HT-29 (cell line): ENCODE measurements at regions not wholly inside any gene's neighbourhood (a gene's known extent, or its start where the extent isn't known, plus 50 kb on each side); places are given as distances from the start of the nearest gene placed in this dataset.
"Not testable (repeated sequence)": the region's sequence is repeated elsewhere in the genome, so short reads cannot be mapped to it uniquely, and the experiment has no call there.

Experiments used
- DNase-seq: peaks from one replicate; pipeline ENCODE4 v3.0.0-alpha.2; 2015; ENCODE audit warnings: low spot score

DNA sequence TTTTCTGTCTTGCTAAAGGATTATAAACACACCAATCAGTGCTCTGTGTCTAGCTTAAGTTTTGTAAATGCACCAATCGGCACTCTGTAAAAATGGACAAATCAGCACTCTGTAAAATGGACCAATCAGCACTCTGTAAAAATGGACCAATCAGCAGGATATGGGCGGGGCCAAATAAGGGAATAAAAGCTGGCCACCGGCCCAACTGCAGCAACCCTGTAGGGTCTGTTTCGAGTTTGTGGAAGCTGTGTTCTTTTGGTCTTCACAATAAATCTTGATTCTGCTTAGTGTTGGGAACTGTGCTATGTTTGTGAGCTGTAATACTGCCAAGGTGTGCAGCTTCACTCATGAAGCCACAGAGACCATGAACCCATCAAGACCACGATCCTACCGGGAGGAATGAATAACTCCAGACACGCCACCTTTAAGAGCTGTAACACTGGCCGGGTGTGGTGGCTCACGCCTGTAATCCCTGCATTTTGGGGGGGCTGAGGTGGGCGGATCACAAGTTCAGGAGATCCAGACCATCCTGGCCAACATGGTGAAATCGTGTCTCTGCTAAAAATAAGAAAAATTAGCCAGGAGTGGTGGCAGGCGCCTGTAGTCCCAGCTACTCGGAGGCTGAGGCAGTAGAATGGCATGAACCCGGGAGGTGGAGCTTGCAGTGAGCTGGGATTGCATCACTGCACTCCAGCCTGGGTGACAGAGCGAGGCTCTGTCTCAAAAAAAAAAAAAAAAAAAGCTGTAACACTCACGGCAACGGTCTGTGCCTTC lies 133.0 kb upstream of the GDF10 start:
- DNase-seq: not testable (repeated sequence)

DNA sequence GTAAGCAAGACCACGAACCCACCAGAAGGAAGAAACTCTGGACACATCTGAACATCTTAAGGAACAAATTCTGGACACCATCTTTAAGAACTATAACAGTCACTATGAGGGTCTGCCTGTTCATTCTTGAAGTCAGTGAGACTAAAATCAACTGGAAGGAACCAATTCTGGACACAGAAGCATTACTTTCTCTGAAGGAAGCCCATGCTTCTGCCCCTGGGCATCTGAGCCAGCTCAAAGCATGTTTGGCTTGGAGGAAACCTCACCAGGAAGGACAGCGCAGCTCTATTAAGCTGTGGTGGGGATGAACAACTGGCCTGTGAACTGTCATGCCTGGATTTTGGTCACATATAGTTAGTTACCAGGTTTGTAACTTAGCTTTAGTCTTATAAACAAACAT lies 132.4 kb upstream of the GDF10 start:
- DNase-seq: no peak

DNA sequence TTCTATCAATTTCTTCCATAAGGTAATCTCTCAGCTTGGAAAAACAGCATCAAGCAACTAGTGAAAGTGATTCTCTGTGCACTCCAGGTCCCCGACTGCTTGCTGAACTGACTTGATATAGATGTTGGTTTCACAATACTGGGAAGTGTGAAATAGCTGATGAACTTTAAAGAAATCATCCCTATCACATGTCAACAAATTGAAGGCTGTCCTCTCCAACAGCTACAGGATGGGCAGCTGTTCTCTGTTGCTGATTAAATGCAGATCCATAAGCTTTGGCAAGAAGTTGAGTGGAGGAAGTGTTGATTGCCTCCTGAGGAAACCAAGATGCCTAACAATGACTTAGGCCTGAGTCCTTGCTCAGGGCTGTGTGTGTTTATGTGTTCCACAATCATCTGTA lies 130.4 kb upstream of the GDF10 start:
- DNase-seq: no peak

DNA sequence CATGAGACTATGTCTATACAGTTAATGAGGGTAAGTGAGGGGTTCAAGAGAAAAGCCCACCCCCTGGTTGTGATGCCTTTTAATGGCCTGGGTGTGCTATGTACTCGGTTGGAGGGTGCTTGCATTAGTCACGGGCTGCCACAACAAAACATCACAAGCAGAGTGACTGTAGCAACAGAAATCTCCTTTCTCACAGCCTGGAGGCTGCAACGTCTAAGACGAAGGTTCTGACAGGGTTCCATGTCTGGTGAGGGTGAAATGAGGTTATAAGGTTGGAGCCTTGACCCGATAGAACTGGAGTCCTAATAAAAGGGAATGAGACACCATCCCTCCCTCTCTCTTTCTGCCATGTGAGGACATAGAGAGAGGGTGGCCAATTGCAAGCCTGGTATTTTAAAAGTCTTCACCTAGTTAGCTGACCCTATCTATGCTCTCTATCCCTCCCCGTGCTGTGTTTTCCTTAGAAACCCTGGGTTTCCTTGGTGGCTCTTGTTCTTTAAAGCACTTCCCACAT lies 126.0 kb upstream of the GDF10 start:
- DNase-seq: no peak

DNA sequence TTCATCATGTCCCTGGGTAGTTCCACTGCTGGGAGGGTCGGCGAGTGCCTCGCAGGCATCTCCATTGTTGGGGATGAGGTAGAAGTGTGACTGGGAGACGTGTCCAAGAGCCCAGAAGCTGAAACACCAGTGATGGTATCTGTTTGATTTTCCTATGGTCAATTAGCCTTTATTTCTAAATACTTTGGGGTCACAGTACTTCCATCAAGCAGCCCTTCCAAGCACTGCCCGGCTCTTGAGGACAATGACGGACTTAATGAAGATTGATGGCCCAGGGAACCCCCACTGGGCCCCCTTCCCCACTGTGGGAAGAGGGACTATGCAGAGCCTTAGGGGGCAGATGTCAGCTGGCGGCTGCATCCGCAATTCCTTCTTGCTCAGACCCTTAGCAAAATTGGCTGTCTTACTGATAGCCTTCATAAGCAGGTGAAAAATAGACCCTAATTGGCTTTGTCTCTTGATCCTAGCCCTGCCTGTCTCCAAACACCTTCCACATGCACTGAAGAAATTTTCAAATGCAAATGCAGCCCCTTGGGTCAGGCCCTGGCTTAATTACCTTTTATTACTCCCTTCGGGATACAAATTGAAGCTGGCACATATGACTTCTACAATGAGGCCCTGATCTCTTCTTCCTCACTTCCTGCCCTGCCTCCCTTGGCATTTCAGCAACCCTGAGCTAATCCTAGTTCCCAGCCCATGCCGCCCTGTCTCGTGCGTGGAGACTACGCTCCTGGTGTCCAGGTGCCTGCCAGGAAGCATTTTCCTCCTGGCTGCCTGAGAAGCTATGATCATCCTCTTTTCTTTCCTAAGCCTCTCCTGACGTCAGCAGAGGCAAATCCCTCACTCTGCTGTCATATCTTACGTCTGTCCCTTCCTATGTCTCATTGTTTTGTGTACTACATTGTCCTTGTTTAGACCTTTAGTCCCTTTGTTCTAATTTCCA lies 124.5 kb upstream of the GDF10 start:
- no peak for DNase-seq

DNA sequence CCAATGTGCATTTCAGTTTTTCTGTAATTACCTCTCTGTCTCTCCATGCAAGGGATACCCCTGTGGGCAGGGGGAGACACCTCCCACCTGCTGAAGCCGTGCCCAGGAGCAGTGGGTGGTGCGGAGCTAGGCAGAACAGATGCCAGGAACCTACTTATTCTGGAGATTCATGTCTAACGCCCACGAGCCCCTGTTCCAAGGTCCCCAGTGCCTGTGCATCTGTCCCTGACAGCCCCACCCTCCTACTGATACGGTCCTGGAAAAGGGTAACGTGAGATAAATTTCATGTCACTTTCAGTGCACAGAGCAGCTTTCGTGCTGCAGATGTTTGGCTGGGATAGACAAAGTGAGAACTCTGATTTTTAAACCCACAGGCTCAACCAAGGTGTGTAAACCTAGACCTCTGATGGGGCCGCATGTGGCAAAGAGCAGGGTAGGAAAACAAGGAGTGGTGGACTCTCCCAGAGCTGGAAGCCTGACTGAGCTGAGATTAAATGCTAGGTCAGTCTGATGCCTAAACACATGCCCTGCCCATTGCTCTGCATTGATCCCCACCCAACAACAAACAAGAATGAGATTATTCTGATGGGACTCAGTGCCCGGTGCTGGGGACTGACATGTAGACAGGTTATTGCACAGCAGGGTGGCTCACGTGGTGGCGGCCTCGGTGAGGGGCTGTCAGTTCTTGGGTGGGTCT lies 123.6 kb upstream of the GDF10 start:
- DNase-seq: no peak

DNA sequence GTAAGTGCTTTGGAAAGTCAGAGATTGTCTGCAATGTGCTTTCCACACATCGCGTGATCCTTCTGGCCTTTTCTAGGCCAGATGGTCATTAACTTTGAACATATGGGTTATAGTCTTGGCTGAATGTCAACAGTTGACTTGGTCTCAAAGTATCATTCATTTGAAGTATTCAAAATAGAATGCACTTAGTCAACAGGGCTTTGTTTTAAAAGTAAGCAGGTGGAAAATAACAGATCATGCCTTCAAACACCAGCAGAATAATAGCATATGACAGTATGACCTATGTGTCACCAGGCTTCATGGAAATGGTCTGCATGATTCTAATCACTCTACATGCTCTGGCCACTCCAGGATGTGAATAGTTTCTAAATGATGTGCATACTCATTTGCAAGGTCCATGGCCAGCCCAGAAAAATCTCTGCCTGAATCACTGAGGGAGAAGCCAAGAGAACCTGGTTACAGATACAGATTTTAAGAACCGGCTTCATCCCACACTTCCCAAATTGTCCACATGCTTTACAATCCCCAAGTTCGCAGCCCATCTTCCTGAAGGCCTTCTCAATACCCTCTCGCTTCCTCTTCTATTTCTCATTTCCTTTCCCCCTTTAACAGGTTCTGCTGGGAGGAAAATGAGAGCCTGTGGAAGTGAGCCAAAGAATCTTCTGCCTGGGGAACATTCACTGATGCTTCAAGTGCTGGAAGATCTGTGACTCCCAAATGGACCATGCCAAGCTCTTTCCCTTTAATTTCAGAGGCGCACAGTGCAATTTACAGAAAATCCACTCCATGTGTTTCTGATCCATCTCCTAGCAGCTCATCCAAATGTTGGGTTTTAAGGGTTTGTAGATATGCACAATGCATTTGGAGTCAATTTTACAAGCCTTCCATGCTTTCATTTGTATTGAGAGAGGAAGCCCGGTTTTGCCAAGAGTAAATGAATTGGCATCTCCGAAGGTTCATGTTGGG lies 122.8 kb upstream of the GDF10 start:
- DNase-seq: no peak

DNA sequence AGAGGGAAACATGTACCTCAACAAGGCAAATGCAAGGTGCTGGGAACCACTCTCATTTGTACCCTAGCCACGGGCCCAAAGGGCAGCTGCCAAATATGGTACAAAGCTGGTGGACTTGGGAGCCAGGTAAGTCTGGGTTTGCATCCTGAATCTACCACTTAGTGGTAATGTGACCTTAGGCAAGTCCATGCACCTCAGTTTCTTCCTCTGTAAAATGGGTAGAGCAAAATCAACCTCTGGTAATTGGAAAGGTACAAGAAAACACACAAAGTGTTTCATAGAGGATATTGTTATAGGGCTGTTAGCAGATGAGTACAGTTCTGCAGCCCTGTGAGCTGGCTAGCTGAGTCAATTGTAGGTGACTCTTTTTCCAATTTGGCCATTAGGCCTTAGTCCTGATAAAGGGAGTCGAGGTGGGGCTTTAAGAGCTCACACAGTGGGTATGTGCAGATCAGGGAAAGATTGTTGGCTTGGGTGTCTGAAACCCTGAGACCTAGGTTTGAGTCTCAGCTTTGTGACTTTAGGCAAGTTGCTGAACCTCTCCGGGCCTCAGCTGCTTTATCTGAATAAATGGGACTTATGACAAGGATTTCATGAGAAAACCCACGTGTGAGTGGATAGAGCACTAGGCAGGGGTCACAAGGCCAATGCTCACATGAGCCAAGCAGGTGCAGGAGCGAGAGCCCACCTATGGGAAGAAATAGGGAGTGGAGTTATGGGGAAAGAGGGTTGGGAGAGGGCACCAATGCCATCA lies 121.3 kb upstream of the GDF10 start:
- DNase-seq: no peak

DNA sequence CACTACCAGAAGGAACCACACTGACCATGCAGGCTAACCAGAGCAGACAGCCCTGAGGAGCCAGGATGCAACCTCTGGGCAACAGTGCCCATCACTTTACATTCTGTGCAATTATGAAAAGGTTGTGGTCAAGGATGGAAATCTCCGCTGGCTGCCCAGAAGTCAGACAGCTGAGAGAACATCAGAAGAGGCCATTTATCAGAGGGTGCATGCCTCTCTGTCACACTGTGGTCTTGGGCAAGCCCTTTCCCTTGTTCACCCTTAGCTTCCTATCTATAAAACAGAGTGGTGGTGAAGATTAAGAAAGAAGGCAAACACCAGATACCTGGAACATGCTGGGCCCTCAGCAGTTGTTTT lies 120.7 kb upstream of the GDF10 start:
- DNase-seq: no peak

DNA sequence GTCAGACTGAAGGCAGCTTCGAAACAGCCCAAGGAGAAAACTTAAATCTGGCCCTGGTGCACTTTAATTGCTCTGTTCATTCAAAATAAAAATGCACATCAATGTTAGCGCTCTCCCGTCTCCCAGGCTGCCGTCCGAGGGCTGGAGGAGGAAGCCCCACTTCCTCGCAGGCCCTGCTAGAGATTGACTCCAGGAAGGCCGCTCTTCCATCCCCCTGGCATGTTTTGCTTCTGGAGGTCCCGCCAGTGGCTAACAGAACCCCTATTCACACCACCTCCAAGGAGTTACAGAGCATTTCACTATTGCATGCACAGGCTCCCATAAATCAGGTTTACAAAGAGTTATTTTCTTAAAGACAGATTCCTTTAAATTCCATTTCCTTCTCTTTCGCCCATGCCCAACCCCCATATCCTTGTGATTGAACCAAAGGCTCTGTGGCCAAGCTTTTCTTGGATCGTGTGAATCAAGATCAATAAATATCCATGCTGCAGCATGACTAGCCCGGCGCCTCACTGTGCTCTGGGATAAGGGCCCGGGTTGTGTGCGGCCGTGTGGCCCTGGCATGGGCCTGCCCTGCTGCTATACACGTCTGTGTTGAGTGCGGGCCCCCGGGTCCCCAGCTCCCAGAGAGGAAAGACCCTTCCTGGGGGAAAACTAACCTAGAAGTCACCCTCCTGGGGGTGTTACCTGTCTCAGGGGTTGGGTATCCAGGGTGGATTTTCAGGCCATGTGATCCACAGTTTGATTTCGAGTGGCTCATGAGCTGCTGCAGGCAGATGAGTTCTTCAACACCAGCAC lies 118.7 kb upstream of the GDF10 start:
- DNase-seq: no peak

DNA sequence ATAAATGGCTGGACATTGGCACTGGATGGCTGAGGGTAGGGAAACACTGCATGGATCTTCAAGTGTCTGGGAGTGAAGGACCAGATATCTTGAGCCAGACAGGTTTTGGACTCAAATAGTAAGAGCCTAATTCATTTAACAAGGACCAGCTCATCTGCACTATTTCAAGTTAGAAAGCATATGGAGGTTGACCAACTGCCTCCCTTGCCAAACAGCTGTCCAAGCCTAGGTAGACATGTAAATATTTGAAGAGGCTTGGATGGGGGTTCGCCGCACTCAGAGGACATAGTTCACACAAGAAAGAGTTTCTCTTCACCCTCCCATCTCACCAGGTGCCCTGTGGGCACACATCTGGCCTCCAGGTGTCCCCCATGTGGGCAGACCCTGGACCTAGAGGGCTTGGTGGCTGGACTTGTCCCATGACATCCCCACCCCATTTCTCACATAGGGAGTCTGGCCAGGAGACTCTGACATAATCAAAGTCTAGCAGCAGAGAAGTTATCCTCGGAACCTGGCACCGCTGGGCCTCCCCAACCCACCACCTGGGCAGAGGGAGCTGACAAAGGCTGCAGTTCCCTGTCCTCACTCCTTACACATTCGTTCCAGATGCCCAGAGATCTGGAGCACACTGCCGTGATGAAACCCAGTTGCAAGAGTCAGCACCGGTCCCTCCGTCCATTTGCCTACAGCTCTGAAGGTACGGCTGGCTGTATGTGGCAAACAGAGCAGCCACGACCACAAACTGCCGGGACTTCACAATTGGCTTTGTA lies 116.9 kb upstream of the GDF10 start:
- DNase-seq: no peak

DNA sequence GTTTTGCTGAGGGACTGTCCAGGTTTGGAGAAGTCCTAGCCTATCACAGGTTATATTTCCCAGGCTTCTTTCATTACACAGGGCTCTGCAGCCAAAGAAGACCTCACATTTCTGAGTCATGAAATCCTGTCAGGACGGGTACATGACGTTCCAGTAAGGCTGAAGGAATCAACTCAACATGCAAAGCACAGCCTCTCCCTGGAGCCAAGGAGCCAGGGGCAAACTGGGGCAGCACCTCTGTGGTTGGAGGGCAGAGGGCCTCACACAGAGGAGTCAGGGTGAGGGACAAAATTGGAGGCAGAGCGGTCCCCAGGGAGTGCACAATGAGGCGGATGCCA lies 116.3 kb upstream of the GDF10 start:
- DNase-seq: no peak

DNA sequence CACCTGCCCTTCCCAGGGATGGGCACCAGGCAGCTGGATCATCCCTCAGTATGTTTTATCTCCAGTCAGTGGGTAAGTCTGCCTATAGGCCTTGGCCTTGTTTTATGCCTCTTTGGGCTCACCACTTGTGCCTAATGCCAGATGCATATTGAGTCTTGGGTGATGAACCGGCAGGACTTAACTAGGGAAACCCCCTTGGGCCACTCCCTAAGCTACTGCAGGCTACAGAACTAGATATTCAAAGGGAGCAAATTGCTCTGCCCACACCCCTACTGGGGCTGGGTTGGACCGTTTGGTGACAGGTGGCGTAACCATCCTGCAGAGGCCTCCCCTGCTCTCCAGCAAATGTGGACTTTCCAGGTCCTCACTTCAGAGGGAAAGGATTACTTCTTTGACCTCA lies 115.7 kb upstream of the GDF10 start:
- no peak for DNase-seq

DNA sequence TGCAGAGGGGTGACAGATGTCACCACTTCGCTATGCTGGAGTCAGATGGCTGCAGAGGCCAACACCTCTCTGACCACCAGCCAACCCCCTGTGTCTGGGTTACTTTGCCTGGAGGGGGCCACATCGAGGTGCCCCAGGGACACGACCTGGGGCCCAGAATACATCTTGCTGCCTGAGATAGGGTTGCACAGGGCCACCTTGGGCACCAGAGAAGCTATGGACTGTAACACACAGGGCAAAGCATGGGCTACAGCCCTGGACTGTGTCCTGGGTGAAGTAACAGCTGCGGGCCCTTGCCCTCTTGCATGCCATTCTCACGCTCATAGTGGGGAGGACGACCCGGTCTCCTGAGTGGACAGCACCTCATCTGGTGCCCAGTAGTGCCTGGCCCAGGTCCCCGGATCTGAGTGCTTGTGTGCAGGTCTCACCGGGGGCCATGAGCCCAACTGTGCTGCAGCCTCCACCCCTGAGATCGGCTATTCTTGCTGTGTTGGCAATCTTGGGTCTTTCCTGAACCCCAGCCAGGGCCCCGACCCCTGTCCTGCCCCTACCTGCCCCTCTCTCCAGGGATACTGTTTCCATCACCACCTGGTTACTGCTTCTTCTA lies 115.2 kb upstream of the GDF10 start:
- DNase-seq: no peak

DNA sequence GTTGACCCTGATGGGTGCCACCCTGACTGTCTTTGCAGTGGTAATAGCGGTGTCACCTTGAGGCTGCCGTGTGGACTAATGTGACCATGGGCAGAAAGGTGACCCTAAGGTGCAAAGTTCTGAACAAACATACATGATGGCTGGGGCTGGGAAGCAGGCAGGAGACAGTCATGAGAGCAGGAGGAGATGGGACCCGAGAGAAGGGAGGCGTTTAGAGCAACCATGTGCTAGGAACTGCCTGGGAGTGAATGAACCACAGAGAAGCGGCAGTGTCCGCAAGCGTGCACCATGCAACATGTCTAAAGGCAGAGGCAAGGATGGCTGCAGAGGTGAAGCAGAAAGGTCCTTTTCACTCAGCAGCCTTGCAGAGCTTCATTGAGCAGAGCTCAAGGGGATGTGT lies 113.1 kb upstream of the GDF10 start:
- DNase-seq: no peak

DNA sequence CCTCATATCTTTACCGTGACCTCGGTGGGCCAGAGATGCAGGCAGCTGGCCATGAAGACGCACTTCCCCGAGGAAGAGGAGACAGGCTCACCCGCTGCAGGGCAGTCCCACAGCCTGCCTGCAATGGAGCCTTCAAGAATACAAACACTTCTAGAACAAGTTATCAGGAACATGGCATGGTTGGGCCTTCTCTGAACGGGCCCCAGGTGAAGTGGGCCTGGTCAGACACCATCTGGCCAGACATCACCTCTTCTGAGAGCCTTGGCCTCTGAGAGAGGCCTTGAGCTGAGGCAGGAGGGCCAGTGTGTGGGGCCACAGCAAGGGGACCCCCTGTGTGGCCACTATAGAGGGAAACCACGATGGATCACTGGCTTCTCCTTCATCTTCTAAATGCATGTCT lies 112.4 kb upstream of the GDF10 start:
- DNase-seq: no peak

DNA sequence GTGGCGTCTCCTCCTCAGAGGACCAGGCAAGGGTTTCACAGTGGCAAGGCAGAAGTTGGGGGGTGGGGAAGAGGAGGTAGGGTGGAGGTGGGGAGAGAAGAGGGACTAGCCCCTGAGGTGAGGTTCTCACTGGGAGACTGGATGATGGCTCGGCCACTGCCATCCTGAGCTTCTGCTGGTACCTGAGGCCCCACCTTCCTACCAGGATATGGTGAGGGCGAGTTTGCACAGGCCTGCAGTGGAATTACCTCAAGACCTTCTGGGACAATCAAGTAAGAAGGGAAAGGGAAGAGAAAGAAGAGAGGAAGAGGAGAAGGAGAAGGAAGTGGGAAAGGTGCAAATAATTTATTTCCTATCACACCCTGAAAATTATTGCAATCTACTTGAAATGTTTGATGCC lies 111.8 kb upstream of the GDF10 start:
- DNase-seq: no peak

DNA sequence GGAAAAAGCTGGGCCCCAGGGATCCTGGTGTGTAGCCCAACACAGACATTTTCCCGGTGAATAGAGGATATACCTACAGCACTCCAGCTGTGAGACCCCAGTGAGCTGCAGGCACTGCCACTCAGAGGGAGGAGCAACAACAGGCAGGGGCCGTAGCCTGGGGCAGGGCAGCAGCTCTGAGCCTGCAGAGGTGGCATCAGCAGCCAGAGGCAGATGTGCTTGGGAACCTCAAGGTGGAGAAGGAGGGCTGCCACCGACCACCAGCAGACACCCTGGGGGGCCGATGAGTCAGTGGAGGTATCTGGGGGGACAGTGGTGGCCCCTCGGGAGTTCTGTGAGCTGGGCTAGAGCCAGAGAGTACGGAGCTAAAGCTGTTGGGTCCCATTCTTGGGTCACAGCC lies 110.2 kb upstream of the GDF10 start:
- no peak for DNase-seq
